NCI-H748 (cell line): ENCODE measurements at regions not wholly inside any gene's neighbourhood (a gene's known extent, or its start where the extent isn't known, plus 50 kb on each side); places are given as distances from the start of the nearest gene placed in this dataset.
A peak's percentile ranks its signal among the peaks of the same experiment; 100 is the strongest.

Experiments used
- DNase-seq: peaks from one replicate; lab custom pipeline; 2025; ENCODE audit not compliant: unreplicated experiment; lab: John Stamatoyannopoulos, UW

GRCh38 chr22:49093192-49093880, 734.3 kb downstream of the BRD1 start:
- DNase-seq: peak; percentile 35

GRCh38 chr22:49092716-49093115, 735.0 kb downstream of the BRD1 start:
- no peak for DNase-seq

GRCh38 chr22:49091917-49092545, 735.6 kb downstream of the BRD1 start:
- DNase-seq: no peak

- peak; percentile 69 for DNase-seq
Observed at GRCh38 chr22:49091451-49091850, 736.2 kb downstream of the BRD1 start.

- peak; percentile 77 for DNase-seq
Observed at GRCh38 chr22:49090853-49091135, 736.9 kb downstream of the BRD1 start.

GRCh38 chr22:49090061-49090852, 737.4 kb downstream of the BRD1 start:
- no peak for DNase-seq

GRCh38 chr22:49088801-49089791, 738.6 kb downstream of the BRD1 start:
- DNase-seq: no peak

- DNase-seq: no peak
Observed at GRCh38 chr22:49087716-49088601, 739.7 kb downstream of the BRD1 start.

- DNase-seq: peak; percentile 73
Observed at GRCh38 chr22:49087198-49087597, 740.5 kb downstream of the BRD1 start.

- DNase-seq: peak; percentile 56
Observed at GRCh38 chr22:49086606-49087157, 741.0 kb downstream of the BRD1 start.

GRCh38 chr22:49086181-49086580, 741.5 kb downstream of the BRD1 start:
- peak; percentile 99 for DNase-seq

GRCh38 chr22:49084206-49084605, 743.5 kb downstream of the BRD1 start:
- DNase-seq: peak; percentile 22

- no peak for DNase-seq
Observed at GRCh38 chr22:49083607-49084006, 744.1 kb downstream of the BRD1 start.

GRCh38 chr22:49082451-49082850, 745.2 kb downstream of the BRD1 start:
- no peak for DNase-seq

GRCh38 chr22:49081926-49082325, 745.7 kb downstream of the BRD1 start:
- no peak for DNase-seq

- no peak for DNase-seq
Observed at GRCh38 chr22:49081261-49081666, 746.4 kb downstream of the BRD1 start.

- DNase-seq: no peak
Observed at GRCh38 chr22:49080631-49081030, 747.0 kb downstream of the BRD1 start.

GRCh38 chr22:49079743-49080500, 747.8 kb downstream of the BRD1 start:
- no peak for DNase-seq
